ENCODE measurements at regions not wholly inside any gene's neighbourhood (a gene's known extent, or its start where the extent isn't known, plus 50 kb on each side); places are given as distances from the start of the nearest gene placed in this dataset.

DNA sequence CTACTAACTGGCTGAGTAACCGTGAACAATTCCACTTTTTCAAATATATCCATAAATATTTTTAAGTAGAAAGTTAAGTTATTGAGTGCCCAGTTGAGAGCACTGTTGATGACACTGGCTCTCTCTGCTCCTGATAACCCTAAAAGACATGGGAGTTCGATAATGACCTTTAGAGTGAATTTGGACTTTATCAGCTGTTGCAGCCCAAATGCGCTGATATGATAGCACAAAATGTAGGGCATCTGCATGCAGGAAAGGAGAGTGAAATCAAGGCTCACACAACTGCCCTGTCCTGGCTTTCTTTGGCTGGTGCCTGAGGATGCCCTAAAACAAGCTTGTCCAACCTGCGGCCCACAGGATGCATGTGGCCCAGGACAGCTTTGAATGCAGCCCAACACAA lies 60.0 kb upstream of the ALK start:
- TF ChIP-seq, protein P1, sequence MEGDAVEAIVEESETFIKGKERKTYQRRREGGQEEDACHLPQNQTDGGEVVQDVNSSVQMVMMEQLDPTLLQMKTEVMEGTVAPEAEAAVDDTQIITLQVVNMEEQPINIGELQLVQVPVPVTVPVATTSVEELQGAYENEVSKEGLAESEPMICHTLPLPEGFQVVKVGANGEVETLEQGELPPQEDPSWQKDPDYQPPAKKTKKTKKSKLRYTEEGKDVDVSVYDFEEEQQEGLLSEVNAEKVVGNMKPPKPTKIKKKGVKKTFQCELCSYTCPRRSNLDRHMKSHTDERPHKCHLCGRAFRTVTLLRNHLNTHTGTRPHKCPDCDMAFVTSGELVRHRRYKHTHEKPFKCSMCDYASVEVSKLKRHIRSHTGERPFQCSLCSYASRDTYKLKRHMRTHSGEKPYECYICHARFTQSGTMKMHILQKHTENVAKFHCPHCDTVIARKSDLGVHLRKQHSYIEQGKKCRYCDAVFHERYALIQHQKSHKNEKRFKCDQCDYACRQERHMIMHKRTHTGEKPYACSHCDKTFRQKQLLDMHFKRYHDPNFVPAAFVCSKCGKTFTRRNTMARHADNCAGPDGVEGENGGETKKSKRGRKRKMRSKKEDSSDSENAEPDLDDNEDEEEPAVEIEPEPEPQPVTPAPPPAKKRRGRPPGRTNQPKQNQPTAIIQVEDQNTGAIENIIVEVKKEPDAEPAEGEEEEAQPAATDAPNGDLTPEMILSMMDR (IDR thresholded peaks at IDR 0.05; ENCODE audit: poor library complexity): no peak
- TF ChIP-seq EZH2phosphoT487 (IDR thresholded peaks at IDR 0.05; ENCODE audit: low read depth, severe bottlenecking, unreplicated experiment) (no peak), EZH2 (IDR thresholded peaks at IDR 0.05; ENCODE audit: borderline replicate concordance) (no peak)
